Ectodermal cell (in vitro differentiated cells): ENCODE measurements at regions not wholly inside any gene's neighbourhood (a gene's known extent, or its start where the extent isn't known, plus 50 kb on each side); places are given as distances from the start of the nearest gene placed in this dataset.

ENCODE experiments used
- H3K27ac ChIP-seq: 2 replicates; pipeline ENCODE4 v1.7.0; 2013; ENCODE audit warnings: mild to moderate bottlenecking, low read depth, low read length; ENCODE audit not compliant: insufficient read depth, poor library complexity, severe bottlenecking
- H3K27me3 ChIP-seq: 2 replicates; pipeline ENCODE4 v1.7.0; 2013; ENCODE audit warnings: mild to moderate bottlenecking, low read length; ENCODE audit not compliant: insufficient read depth, control insufficient read depth, poor library complexity, severe bottlenecking
- H3K36me3 ChIP-seq: one replicate; pipeline ENCODE4 v1.7.0; 2013; ENCODE audit warnings: low read length; ENCODE audit not compliant: control insufficient read depth, insufficient read depth
- H3K4me1 ChIP-seq: one replicate; pipeline ENCODE4 v1.7.0; 2013; ENCODE audit warnings: low read length; ENCODE audit not compliant: control insufficient read depth, insufficient read depth
- H3K4me3 ChIP-seq: 2 replicates; pipeline ENCODE4 v1.7.0; 2013; ENCODE audit warnings: low read depth, low read length, control low read depth; ENCODE audit not compliant: insufficient read depth
- H3K9me3 ChIP-seq: 2 replicates; pipeline ENCODE4 v1.7.0; 2013; ENCODE audit warnings: mild to moderate bottlenecking, low read length, moderate library complexity; ENCODE audit not compliant: control insufficient read depth
- WGBS, 2 experiments: methylation state at CpG; one replicate each; pipeline ENCODE4 v1.1.7; 2013; ENCODE audit warnings: missing lambda C conversion rate in 2 of 2; 5-methylcytosine and 5-hydroxymethylcytosine counted together

- H3K36me3 ChIP-seq = no peaks in the 10 kb centered on the region
- peaks cover 7% of the 10 kb centered on the region for H3K4me1 ChIP-seq
These were observed 161.9 kb upstream of the RGMA start for GRCh38 chr15:93250950-93251349.

GRCh38 chr15:93250209-93250608, 161.2 kb upstream of the RGMA start:
- Histone ChIP-seq H3K36me3 (no peaks in the 10 kb centered on the region), H3K27ac (no peak overlapping the region), H3K9me3 (no peaks in the 10 kb centered on the region), H3K4me3 (no peak overlapping the region), H3K27me3 (no peaks in the 10 kb centered on the region), H3K4me1 (peaks cover 14% of the 10 kb centered on the region)
- WGBS, 2 experiments = 86 to 91% methylated on average over 2 of the region's 2 CpGs

More at GRCh38 chr15:93250950-93251349, 161.9 kb upstream of the RGMA start:
- Histone ChIP-seq H3K9me3 (no peaks in the 10 kb centered on the region), H3K4me3 (no peak overlapping the region), H3K27me3 (no peaks in the 10 kb centered on the region), H3K27ac (no peak overlapping the region)
- WGBS, 2 experiments = 96 to 97% methylated on average over 8 of the region's 8 CpGs

- 91 to 95% methylated on average over 6 to 7 of the region's 7 CpGs for WGBS, 2 experiments
These were observed 160.6 kb upstream of the RGMA start for GRCh38 chr15:93249623-93250022.

GRCh38 chr15:93247466-93248121, 158.6 kb upstream of the RGMA start:
- H3K27ac ChIP-seq = no peak overlapping the region
- no peaks in the 10 kb centered on the region for H3K27me3 ChIP-seq
- 90 to 91% methylated on average over 14 of the region's 14 CpGs for WGBS, 2 experiments

More at GRCh38 chr15:93249623-93250022, 160.6 kb upstream of the RGMA start:
- H3K27me3 ChIP-seq = no peaks in the 10 kb centered on the region
- H3K27ac ChIP-seq = no peak overlapping the region
- no peaks in the 10 kb centered on the region for H3K36me3 ChIP-seq
- no peak overlapping the region for H3K4me3 ChIP-seq
- H3K9me3 ChIP-seq = no peaks in the 10 kb centered on the region
- peaks cover 15% of the 10 kb centered on the region for H3K4me1 ChIP-seq

GRCh38 chr15:93246266-93247242, 157.5 kb upstream of the RGMA start:
- Histone ChIP-seq H3K27ac (no peak overlapping the region), H3K9me3 (no peaks in the 10 kb centered on the region), H3K27me3 (no peaks in the 10 kb centered on the region), H3K4me3 (no peak overlapping the region), H3K36me3 (no peaks in the 10 kb centered on the region), H3K4me1 (peaks cover 25% of the 10 kb centered on the region)
- 88 to 92% methylated on average over 25 of the region's 25 CpGs for WGBS, 2 experiments

More at GRCh38 chr15:93247466-93248121, 158.6 kb upstream of the RGMA start:
- H3K9me3 ChIP-seq = no peaks in the 10 kb centered on the region
- H3K4me3 ChIP-seq = no peak overlapping the region
- H3K4me1 ChIP-seq = peaks cover 15% of the 10 kb centered on the region
- H3K36me3 ChIP-seq = no peaks in the 10 kb centered on the region

- Histone ChIP-seq H3K36me3 (no peaks in the 10 kb centered on the region), H3K4me1 (peaks cover 30% of the 10 kb centered on the region), H3K27ac (no peak overlapping the region), H3K4me3 (no peak overlapping the region), H3K27me3 (no peaks in the 10 kb centered on the region), H3K9me3 (no peaks in the 10 kb centered on the region)
- 60 to 69% methylated on average over 5 of the region's 5 CpGs for WGBS, 2 experiments
These were observed 156.6 kb upstream of the RGMA start for GRCh38 chr15:93245661-93246042.

- no peaks in the 10 kb centered on the region for H3K27me3 ChIP-seq
- 91 to 93% methylated on average over 26 of the region's 26 CpGs for WGBS, 2 experiments
- no peak overlapping the region for H3K4me3 ChIP-seq
- H3K9me3 ChIP-seq = no peaks in the 10 kb centered on the region
- no peaks in the 10 kb centered on the region for H3K36me3 ChIP-seq
- no peak overlapping the region for H3K27ac ChIP-seq
- peaks cover 30% of the 10 kb centered on the region for H3K4me1 ChIP-seq
These were observed 156.0 kb upstream of the RGMA start for GRCh38 chr15:93244696-93245660.

GRCh38 chr15:93243573-93243972, 154.6 kb upstream of the RGMA start:
- Histone ChIP-seq H3K27ac (no peak overlapping the region), H3K4me1 (peaks cover 30% of the 10 kb centered on the region), H3K27me3 (no peaks in the 10 kb centered on the region), H3K9me3 (no peaks in the 10 kb centered on the region), H3K36me3 (no peaks in the 10 kb centered on the region), H3K4me3 (no peak overlapping the region)
- WGBS, 2 experiments = 87 to 89% methylated on average over 9 of the region's 9 CpGs

- Histone ChIP-seq H3K27me3 (no peaks in the 10 kb centered on the region), H3K27ac (peak overlapping the region; percentile 63), H3K4me3 (no peak overlapping the region), H3K36me3 (no peaks in the 10 kb centered on the region), H3K4me1 (peaks cover 26% of the 10 kb centered on the region), H3K9me3 (no peaks in the 10 kb centered on the region)
- WGBS, 2 experiments = 28 to 30% methylated on average over 15 of the region's 15 CpGs
These were observed 152.9 kb upstream of the RGMA start for GRCh38 chr15:93241696-93242585.
